ENCODE measurements at regions not wholly inside any gene's neighbourhood (a gene's known extent, or its start where the extent isn't known, plus 50 kb on each side); places are given as distances from the start of the nearest gene placed in this dataset.
"Not testable (repeated sequence)": the region's sequence is repeated elsewhere in the genome, so short reads cannot be mapped to it uniquely, and the experiment has no call there.

DNA sequence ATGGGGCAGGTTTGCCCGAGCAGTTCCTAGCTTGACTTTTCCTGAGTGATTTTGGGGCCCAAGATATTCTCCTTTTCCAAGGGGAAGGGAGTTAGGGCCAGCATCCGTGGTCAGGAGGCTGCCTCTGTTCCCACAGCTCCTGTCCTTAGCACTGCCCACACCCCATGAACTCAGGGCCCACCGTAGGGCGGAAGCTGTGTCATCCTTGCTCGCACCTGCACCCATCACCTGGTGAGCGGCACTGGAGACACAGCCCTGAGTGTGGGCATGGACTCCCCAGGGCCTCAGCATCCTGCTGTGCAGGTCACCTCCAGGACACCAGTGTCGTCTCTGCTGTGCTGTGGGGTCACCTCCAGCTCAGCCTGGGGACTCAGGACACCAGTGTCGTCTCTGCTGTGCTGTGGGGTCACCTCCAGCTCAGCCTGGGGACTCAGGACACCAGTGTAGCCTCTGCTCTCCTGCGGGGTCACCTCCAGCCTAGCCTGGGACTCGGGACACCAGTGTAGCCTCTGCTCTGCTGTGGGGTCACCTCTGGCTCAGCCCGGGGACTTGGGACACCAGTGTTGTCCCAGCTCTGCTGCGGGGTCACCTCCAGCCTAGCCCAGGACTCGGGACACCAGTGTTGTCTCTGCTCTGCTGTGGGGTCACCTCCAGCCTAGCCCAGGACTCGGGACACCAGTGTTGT is 322.9 kb downstream of the ADGRD1 start:
- DNase-seq = no peak

DNA sequence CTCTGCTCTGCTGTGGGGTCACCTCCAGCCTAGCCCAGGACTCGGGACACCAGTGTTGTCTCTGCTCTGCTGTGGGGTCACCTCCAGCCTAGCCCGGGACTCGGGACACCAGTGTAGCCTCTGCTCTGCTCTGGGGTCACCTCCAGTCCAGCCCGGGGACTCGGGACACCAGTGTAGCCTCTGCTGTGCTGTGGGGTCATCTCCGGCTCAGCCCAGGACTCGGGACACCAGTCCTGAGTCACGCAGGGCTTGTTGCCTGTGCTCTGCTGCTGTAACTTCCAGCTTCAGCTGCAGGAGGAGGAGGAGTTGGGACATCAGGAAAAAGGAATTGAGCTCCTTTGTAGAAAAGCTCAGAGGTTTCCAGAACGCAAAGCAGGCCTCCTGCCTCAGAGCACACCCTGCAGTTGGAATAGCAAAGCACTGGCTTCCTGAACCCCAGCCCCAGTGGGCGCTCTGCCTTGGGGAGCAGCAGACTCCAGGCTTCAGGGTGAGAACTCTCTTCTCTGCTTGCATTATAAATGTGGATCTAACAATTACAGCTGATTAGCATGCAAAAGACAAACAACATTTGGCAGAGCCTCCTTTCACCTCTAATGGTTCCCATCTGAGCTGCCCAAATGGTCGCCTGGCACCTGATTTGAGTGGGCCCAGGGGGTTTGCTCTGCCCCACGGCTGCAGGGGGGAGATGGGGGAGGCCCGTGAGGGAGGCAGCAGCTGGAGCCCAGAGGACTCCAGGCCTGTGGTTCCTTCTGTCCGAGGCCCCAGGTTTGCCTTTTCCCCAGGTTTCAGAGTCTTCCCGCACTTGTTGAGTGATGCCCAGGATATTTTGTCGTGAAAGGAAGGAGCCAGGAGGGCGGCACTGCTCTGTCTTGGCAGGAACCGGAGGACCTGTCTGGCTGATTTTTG is 323.7 kb downstream of the ADGRD1 start:
- not testable (repeated sequence) for DNase-seq

DNA sequence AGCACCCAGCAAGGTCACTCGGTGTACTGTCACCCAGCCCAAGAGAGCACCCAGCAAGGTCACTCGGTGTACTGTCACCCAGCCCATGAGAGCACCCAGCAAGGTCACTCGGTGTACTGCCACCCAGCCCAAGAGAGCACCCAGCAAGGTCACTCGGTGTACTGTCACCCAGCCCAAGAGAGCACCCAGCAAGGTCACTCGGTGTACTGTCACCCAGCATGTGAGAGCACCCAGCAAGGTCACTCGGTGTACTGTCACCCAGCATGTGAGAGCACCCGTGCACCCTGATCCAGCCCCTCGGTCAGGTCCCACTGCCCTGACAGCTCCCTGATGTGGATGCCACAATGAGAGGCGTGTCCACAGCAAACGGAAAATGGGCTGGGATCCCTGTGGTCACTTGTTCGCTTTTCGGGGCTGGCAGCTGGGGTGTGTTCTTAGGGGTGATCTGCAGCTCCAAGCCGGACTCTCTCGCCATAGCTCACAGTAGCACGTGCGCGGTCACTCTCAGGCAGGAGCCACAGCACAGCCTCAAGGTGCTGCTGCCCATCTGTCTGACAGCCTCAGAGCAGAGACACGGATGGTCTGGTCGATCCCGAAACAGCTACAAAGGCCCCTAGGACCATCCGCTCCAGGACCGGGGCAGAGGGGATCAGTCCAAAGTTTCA is 324.9 kb downstream of the ADGRD1 start:
- DNase-seq = not testable (repeated sequence)

DNA sequence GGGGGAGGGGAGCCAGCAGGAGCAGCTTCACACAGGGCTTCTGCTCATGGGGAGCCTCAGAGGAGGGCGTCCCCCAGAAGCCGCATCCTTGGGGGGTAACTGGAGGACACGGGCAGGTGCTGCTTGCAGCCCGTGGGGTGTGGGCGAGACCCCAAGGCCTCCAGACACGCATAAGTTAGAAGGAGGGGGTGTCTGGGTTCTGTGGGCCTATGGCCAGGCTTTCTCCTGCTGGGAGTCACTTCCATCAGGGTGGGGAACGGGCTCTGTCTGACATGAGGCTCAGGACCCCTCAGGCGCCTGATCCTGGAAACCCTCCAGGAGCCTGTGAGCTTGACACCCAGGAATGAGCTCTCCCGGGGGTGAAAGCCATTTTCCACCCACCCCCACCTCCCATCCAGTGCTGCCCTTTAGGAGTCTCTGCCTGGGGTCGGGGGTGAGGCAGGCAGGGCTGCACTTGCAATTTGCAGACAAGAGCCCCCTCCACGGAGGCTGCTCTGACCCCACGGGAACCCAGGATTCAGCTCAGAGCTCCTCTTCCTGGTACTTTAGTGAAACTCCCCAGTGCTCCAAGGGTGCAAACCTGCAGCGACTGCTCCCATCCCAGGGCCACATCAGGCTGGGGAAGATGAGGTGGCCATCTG is 325.7 kb downstream of the ADGRD1 start:
- DNase-seq = no peak

DNA sequence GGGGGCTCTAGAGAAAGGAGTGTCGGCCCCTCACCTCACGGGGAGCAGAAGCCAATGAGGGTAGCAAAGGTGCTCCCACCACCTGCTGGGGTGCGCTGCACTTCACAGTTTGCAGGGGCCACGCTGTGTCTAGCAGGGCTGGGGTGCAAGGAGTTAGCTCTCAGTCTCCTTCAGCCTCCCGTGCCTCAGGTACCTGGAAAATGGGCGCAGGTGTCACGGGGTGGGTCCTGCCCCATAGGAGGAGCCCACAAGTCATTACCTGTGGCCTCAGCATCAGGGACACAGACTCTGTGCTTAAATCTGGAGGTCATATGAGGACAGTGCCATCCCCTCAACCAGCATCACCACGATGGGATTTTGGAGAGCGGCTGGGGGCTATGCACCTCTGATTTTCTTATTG is 326.7 kb downstream of the ADGRD1 start:
- no peak for DNase-seq

DNA sequence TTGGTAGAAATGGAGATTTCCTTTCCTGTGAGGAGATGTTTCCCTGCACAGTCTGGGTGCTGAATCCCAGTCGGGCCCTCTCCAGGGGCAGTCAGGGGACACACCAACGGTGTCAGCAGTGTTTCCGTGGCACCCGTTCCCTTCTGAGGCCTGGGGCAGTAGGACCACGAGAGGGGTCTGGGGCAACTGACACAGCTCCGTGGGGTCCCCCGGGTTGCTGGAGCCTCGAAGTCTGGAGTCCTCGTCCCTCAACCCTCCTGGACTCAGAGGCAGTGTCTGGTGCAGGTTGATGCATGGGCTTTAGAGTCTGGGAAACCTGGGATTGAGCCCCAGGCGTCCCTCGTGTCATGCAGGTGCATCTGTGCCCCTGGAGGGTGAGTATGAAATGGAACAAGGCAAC is 327.3 kb downstream of the ADGRD1 start:
- DNase-seq = no peak

DNA sequence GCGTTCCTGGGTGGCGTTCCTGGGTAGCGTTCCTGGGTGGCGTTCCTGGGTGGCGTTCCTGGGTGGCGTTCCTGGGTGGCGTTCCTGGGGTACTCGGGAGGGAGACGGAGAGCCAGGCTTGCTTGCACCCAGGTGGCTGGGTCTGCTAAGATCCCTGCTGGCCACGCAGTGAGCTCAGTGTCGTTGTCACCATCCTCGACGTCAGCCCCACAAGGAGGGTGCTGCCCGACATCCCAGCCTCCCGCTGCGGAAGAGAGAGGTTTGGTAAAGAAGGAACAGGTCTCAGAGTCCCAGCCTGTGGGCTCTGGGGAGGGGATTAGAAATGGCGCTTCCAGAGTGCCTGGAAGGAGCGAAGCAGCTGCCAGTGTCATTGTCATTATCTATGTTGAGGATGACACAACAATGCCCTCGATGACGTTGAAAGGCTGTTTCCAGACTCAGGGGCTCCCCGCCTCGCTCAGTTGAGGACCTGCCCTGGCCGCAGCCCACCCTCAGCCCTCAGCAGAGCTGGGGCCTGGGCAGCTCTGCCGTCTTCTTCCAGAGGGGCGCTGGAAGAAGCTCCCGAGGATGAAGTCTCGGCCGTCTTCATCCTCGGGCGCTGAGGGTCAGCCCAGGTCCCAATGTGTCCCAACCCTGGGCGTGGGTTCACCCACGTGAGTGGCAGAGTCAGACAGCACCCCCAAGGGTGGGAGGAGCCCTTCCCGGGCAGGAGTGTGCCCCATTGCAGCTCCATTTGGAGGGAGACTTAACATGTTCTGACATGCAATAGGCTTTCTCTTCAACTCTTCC is 328.8 kb downstream of the ADGRD1 start:
- DNase-seq = no peak

DNA sequence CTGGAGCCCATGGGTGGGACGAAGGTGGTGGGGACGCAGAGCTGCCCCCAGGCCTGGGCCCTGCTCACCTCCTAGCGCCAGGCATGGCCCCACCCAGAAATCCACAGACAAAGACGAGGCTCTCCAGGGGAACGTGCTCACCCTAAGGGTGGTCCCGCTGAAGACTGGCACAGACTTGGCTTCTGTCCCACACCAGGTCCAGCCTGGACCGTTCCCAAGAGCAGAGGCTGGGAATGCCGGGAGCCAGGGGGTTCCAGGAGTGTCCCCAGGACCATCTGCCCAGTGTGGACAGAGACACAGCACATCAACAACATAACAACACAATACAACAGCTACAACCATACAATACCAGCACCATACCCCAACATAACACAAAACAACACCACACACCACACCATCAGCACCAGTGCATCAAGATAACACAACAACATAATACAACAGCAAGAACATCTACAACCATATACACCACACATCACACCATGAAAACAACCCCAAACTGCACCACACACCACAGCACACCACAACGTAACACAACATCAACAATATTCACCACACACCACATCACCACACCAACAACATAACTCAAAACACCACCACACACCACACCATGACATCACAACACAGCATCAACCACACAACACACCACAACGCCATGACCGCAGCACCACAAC is 329.6 kb downstream of the ADGRD1 start:
- DNase-seq = no peak

DNA sequence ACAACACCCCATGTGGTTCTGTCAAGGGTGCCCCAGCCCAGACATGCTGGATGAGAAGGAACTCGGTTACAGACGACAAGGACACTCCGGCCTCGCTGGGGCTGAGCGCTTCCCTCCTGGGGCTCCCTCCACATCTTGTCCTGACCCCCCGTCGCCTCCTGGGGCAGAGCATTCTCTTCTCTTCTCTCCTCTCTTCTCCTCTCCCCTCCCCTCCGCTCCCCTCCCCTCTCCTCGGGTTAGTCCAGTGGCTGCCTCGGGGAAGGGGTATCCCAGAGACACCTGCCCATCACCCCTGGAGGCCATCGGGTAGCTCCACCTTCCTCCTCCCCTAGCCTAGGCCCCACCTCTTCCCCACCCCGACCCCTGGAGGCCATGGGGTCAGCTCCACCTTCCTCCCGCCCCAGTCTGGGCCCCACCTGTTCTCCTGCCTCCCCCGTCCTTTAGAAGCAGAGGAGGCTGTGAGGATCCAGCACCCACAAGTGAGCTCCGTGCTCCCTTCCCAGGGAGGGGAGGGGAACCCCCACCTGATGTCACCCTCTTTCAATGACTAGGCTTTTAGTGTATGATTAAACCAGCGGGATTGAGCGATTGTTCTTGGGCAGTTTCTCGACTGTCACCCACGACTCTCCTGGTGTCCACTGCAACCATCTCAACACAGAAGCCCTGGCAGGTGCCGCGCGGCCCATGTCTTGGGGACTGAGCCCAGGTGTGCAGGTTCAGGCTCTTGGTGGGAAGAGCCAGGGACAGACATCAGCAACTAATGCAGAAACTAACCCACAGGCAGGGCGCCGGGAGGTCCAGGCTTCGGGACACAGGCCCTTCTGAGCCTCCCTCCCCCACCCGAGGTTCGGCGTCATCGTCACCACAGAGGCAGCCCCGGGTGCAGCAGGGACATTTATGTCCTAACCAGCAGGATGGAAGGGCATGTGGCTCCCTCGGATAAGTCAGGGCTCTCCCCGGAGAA is 330.4 kb downstream of the ADGRD1 start:
- DNase-seq = not testable (repeated sequence)

DNA sequence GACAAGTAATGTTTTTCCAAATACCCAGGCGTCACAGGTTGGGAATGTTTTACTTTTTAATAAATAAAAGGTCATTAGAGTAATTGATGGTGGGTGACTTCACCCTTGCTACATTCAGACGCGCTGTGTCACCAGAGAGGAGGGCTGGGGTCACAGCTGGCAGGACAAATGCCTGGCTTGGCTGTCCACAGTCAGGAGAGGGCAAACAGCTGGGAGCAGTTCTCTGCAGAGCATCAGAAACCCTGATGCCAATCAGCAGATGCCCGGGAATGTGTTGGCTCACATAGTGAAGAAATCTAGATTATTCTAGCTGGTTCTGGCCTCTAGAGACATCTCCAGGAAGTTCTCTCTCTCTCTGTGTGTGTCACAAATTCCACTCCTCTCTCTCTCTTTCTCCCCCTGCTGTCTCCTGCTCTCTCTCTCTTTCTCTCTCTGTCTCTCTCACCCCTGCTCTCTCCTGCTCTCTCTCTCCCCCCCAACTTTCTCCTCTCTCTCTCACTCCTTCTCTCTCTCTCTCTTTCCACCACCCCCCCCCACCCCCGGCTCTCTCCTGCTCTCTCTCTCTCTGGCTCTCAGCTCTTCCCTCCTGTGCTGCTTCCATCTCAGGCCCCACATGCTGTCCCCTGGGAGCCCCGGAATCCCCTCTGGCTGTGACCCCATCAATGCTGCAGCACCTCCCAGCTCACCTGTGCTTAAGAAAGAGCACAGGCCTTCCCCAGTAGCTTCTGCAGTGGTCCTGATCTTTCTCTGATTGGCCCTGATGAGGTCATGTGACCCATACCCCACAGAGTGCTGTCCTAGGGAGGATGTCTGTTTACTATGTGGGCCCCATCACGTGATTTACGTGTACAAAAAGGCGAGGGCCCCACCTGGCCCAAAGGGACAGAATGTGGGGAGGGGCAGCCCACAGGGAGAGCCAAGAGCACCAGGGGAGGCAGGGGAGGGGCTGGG is 331.5 kb downstream of the ADGRD1 start:
- DNase-seq = not testable (repeated sequence)

DNA sequence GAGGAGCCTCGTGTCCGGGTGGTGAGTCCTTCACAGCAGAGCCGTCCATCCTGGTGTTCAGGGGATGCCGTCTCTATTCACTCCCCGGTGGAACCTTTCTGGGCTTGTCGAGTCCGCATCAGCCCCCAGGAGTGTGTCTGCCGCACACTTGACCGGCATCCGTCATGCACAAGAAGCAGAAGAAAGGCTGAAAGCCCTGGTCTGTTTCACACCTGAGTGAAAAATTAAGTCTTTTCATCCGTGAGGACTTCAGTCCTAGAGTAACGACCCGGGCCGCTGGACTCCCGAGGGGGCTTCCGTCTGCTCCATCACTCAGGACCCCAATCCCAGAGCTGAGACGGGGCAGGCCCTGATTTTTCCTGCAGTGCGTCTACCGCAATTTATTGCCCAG is 332.2 kb downstream of the ADGRD1 start:
- not testable (repeated sequence) for DNase-seq

DNA sequence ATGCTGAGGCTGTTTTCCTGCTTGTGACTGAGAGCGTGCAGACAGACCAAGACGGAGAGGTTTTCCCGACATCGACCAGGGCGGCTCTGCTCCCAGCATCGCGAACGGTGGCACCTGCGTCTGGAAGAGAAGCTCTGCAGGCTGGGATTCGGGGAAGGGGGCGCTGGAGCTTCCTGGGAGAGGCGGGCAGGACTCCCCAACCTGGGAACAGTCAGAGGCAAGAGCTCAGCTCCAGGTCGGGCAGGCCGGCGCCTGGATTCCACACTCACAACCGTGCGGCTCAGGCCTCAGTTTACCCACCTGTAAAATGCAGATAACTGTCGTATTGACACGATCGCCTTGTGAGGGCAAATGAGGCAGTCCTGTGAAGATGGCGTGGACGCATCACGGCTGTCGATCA is 332.6 kb downstream of the ADGRD1 start:
- DNase-seq = not testable (repeated sequence)

DNA sequence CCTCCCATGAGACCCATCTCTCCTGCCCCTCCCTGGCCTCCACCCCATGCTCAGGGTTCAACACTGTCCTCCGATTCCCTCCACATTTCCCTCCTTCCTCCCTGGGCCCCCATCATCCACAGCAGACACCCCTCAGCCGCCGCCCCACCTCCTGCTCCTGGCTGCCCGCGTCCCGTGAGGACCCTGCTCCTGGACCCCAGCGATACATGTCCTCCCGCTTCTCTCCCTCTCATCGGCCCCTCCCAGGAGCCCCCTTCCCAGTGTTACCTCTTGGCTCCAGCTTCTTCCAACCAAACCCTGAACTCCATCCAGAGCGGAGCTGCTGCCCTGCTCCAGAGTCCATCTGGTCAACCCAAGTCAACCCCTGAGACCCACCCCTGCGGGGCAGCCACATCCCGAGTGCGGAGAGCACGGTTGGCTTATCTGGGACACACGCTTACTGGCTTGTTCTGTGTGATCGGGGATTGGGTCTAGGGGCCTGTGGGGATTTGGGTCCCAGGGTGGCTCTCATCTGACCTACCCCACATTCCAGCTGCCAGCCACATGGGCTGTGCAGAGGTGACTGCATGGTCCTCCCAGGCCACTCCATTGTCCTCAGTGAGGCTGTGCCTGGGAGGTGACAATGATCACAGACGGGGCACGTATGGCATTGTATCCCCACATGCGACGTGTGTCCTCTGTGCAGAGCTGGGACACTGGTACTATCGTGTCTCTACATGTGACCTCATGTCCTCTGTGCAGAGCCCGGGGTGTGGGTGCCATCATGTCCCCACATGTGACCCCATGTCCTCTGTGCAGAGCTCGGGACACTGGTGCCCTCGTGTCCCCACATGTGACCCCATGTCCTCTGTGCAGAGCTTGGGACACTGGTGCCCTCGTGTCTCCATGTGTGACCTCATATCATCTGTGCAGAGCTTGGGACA is 333.6 kb downstream of the ADGRD1 start:
- no peak for DNase-seq

DNA sequence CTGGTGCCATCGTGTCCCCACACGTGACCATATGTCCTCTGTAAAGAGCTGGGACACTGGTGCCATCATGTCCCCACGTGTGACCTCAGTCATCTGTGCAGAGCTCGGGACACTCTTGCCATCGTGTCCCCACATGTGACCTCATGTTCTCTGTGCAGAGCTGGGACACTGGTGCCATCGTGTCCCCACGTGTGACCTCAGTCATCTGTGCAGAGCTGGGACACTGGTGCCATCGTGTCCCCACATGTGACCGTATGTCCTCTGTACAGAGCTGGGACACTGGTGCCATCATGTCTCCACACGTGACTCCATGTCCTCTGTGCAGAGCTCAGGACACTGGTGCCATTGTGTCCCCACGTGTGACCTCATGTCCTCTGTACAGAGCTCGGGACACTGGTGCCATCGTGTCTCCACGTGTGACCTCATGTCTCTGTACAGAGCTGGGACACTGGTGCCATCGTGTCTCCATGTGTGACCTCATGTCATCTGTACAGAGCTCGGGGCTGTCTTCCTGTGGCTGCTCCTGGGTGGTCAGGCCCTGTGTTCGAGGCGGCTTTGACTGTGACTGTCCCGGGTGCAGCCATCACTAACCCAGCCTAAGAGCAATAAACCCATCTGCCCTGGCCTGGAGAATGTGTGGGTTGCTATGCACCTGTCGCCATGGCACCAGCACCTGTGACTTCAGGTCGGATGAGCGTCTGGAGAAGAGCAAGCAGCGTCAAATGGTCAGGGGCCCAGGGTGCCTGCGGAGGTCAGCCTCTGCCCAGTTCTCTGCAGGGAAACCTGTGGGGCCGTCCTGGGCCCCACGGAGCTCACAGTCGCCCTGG is 334.4 kb downstream of the ADGRD1 start:
- no peak for DNase-seq

DNA sequence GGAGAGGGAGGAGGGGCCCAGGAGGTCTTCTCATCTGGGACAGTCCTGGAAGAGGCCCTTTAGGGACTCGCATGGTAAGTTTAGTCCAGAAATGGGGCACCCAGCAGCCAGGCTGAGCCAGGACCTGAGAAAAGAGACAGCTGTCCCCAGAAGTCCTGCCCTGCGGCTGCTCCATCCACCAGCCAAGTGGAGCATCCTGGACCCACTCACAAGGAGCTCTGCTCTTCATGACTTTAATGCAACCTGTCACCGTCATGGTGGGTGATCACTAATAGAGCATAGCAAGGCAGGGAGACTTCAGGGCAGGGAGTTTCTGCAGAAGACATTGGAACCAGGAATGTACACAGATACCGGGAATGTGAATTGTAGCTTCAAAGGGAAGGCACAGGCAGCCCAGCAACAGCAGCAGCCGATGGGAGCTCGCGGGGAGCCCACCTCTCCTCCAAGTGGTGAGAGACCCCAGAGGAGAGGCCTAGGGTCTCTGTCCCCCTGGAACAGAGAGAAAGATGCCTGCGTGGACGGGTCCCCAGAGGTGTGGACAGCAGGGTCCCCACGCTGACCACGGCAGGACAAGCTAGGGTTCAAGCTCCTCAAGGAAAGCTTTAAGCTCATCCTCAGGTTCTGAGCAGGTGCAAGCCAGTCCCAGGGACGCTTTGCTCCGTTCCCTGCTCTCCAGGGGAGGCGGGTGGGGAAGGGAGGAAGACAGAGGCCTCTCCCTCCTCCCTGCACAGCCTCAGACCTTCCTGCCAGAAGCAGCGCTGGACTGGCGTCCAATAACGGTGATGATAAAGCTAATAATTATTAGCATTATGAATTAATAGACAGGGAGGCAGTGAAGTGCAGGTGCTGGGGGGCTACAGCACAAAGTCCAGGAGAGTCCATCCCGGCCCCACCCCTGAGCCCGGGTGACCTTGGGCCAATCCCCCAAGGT is 335.3 kb downstream of the ADGRD1 start:
- DNase-seq = not testable (repeated sequence)

DNA sequence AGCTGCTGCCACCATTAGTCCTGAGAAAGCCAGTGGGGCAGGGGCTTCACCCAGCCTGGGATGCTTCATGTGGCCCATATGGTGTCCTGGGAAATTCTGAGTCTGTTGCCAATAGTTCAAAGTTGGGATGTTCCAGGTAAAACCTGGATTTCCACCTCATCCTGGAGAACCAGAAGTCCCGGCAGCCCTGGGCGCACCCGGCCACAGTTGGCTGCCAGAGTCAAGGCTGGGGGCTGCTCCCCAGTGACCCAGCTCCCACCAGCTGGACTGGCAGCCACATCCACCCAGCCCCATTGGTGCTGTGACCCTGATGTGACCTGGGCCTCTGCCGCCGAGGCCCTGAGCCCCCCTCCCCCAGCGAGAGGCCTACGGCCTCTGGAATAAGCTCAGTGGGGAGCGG is 336.1 kb downstream of the ADGRD1 start:
- not testable (repeated sequence) for DNase-seq
